ENCODE measurements at regions not wholly inside any gene's neighbourhood (a gene's known extent, or its start where the extent isn't known, plus 50 kb on each side); places are given as distances from the start of the nearest gene placed in this dataset.

GRCh38 chr13:21826214-21827015, 155.5 kb downstream of the FGF9 start:
- no peak for DNase-seq
- H3K27ac ChIP-seq (ENCODE audit: insufficient read depth in 1 of 2, low read depth in 1 of 2, low read length in 2 of 2, poor library complexity in 1 of 2, severe bottlenecking in 2 of 2) = no peak overlapping the region
- no peaks in the 10 kb centered on the region for H3K4me1 ChIP-seq (ENCODE audit: control extremely low read depth in 1 of 4, control insufficient read depth in 4 of 4, insufficient read depth in 4 of 4, low read length in 3 of 4)
- CTCF ChIA-PET = interaction anchor here (0.6 kb wide), 1 partner anchor 175 kb away, joined by 3 read pairs; no protein-coding TSS in a partner anchor
- H3K9me3 ChIP-seq (ENCODE audit: control extremely low read depth in 1 of 5, control insufficient read depth in 4 of 5, insufficient read depth in 2 of 5, low read depth in 1 of 5, low read length in 4 of 5) = no peaks in the 10 kb centered on the region
- no peak overlapping the region for H3K4me3 ChIP-seq (ENCODE audit: control insufficient read depth in 1 of 7, extremely low read depth in 1 of 7, insufficient read depth in 4 of 7, low read depth in 2 of 7, low read length in 6 of 7)
- POLR2A ChIA-PET = no interaction called here
- WGBS (ENCODE audit: insufficient coverage) = no CpG with 5 or more reads among the region's 3 CpGs
- H3K36me3 ChIP-seq (ENCODE audit: control insufficient read depth in 4 of 4, insufficient read depth in 4 of 4, low read length in 3 of 4) = no peaks in the 10 kb centered on the region
- H3K27me3 ChIP-seq (replicated peaks in 2 of 5; ENCODE audit: control insufficient read depth in 4 of 5, insufficient read depth in 5 of 5, low read length in 4 of 5) = no peaks in the 10 kb centered on the region

- 98% methylated on average over 8 of the region's 13 CpGs for WGBS (ENCODE audit: insufficient coverage)
- CTCF ChIA-PET = no interaction called here
- H3K4me3 ChIP-seq (ENCODE audit: control insufficient read depth in 1 of 7, extremely low read depth in 1 of 7, insufficient read depth in 4 of 7, low read depth in 2 of 7, low read length in 6 of 7) = no peak overlapping the region
These were observed 160.9 kb downstream of the FGF9 start for GRCh38 chr13:21831654-21832324.

GRCh38 chr13:21833921-21834320, 163.0 kb downstream of the FGF9 start:
- ChIA-PET POLR2A (no interaction called here), CTCF (no interaction called here)
- Histone ChIP-seq H3K27ac (ENCODE audit: insufficient read depth in 1 of 2, low read depth in 1 of 2, low read length in 2 of 2, poor library complexity in 1 of 2, severe bottlenecking in 2 of 2) (no peak overlapping the region), H3K4me3 (ENCODE audit: control insufficient read depth in 1 of 7, extremely low read depth in 1 of 7, insufficient read depth in 4 of 7, low read depth in 2 of 7, low read length in 6 of 7) (no peak overlapping the region), H3K27me3 (replicated peaks in 2 of 5; ENCODE audit: control insufficient read depth in 4 of 5, insufficient read depth in 5 of 5, low read length in 4 of 5) (no peaks in the 10 kb centered on the region), H3K36me3 (ENCODE audit: control insufficient read depth in 4 of 4, insufficient read depth in 4 of 4, low read length in 3 of 4) (no peaks in the 10 kb centered on the region), H3K9me3 (ENCODE audit: control extremely low read depth in 1 of 5, control insufficient read depth in 4 of 5, insufficient read depth in 2 of 5, low read depth in 1 of 5, low read length in 4 of 5) (no peaks in the 10 kb centered on the region), H3K4me1 (ENCODE audit: control extremely low read depth in 1 of 4, control insufficient read depth in 4 of 4, insufficient read depth in 4 of 4, low read length in 3 of 4) (no peaks in the 10 kb centered on the region)
- WGBS (ENCODE audit: insufficient coverage) = 97% methylated on average over 9 of the region's 9 CpGs
- no peak for DNase-seq

More at GRCh38 chr13:21831654-21832324, 160.9 kb downstream of the FGF9 start:
- no peak overlapping the region for H3K27ac ChIP-seq (ENCODE audit: insufficient read depth in 1 of 2, low read depth in 1 of 2, low read length in 2 of 2, poor library complexity in 1 of 2, severe bottlenecking in 2 of 2)
- POLR2A ChIA-PET = no interaction called here
- no peaks in the 10 kb centered on the region for H3K27me3 ChIP-seq (replicated peaks in 2 of 5; ENCODE audit: control insufficient read depth in 4 of 5, insufficient read depth in 5 of 5, low read length in 4 of 5)
- no peaks in the 10 kb centered on the region for H3K4me1 ChIP-seq (ENCODE audit: control extremely low read depth in 1 of 4, control insufficient read depth in 4 of 4, insufficient read depth in 4 of 4, low read length in 3 of 4)
- H3K9me3 ChIP-seq (ENCODE audit: control extremely low read depth in 1 of 5, control insufficient read depth in 4 of 5, insufficient read depth in 2 of 5, low read depth in 1 of 5, low read length in 4 of 5) = no peaks in the 10 kb centered on the region
- DNase-seq = no peak
- no peaks in the 10 kb centered on the region for H3K36me3 ChIP-seq (ENCODE audit: control insufficient read depth in 4 of 4, insufficient read depth in 4 of 4, low read length in 3 of 4)

GRCh38 chr13:21834521-21834920, 163.6 kb downstream of the FGF9 start:
- CTCF ChIA-PET = no interaction called here
- Histone ChIP-seq H3K27ac (ENCODE audit: insufficient read depth in 1 of 2, low read depth in 1 of 2, low read length in 2 of 2, poor library complexity in 1 of 2, severe bottlenecking in 2 of 2) (no peak overlapping the region), H3K4me3 (ENCODE audit: control insufficient read depth in 1 of 7, extremely low read depth in 1 of 7, insufficient read depth in 4 of 7, low read depth in 2 of 7, low read length in 6 of 7) (no peak overlapping the region), H3K4me1 (ENCODE audit: control extremely low read depth in 1 of 4, control insufficient read depth in 4 of 4, insufficient read depth in 4 of 4, low read length in 3 of 4) (no peaks in the 10 kb centered on the region), H3K36me3 (ENCODE audit: control insufficient read depth in 4 of 4, insufficient read depth in 4 of 4, low read length in 3 of 4) (no peaks in the 10 kb centered on the region), H3K27me3 (replicated peaks in 2 of 5; ENCODE audit: control insufficient read depth in 4 of 5, insufficient read depth in 5 of 5, low read length in 4 of 5) (no peaks in the 10 kb centered on the region), H3K9me3 (ENCODE audit: control extremely low read depth in 1 of 5, control insufficient read depth in 4 of 5, insufficient read depth in 2 of 5, low read depth in 1 of 5, low read length in 4 of 5) (no peaks in the 10 kb centered on the region)
- POLR2A ChIA-PET = no interaction called here
- WGBS (ENCODE audit: insufficient coverage) = 66% methylated on average over 6 of the region's 6 CpGs
- no peak for DNase-seq

GRCh38 chr13:21837288-21837687, 166.4 kb downstream of the FGF9 start:
- H3K9me3 ChIP-seq (ENCODE audit: control extremely low read depth in 1 of 5, control insufficient read depth in 4 of 5, insufficient read depth in 2 of 5, low read depth in 1 of 5, low read length in 4 of 5) = no peaks in the 10 kb centered on the region
- H3K36me3 ChIP-seq (ENCODE audit: control insufficient read depth in 4 of 4, insufficient read depth in 4 of 4, low read length in 3 of 4) = no peaks in the 10 kb centered on the region
- WGBS (ENCODE audit: insufficient coverage) = no CpG with 5 or more reads among the region's 3 CpGs
- no peaks in the 10 kb centered on the region for H3K4me1 ChIP-seq (ENCODE audit: control extremely low read depth in 1 of 4, control insufficient read depth in 4 of 4, insufficient read depth in 4 of 4, low read length in 3 of 4)
- no peak overlapping the region for H3K4me3 ChIP-seq (ENCODE audit: control insufficient read depth in 1 of 7, extremely low read depth in 1 of 7, insufficient read depth in 4 of 7, low read depth in 2 of 7, low read length in 6 of 7)
- DNase-seq = no peak
- POLR2A ChIA-PET = no interaction called here
- no peak overlapping the region for H3K27ac ChIP-seq (ENCODE audit: insufficient read depth in 1 of 2, low read depth in 1 of 2, low read length in 2 of 2, poor library complexity in 1 of 2, severe bottlenecking in 2 of 2)
- CTCF ChIA-PET = no interaction called here
- peaks cover 0 to 6% (median 2%) of the 10 kb centered on the region in 5 experiments for H3K27me3 ChIP-seq (replicated peaks in 2 of 5; ENCODE audit: control insufficient read depth in 4 of 5, insufficient read depth in 5 of 5, low read length in 4 of 5)

- Histone ChIP-seq H3K9me3 (ENCODE audit: control extremely low read depth in 1 of 5, control insufficient read depth in 4 of 5, insufficient read depth in 2 of 5, low read depth in 1 of 5, low read length in 4 of 5) (no peaks in the 10 kb centered on the region), H3K27me3 (replicated peaks in 2 of 5; ENCODE audit: control insufficient read depth in 4 of 5, insufficient read depth in 5 of 5, low read length in 4 of 5) (peaks cover 0 to 6% (median 2%) of the 10 kb centered on the region in 5 experiments), H3K36me3 (ENCODE audit: control insufficient read depth in 4 of 4, insufficient read depth in 4 of 4, low read length in 3 of 4) (no peaks in the 10 kb centered on the region), H3K27ac (ENCODE audit: insufficient read depth in 1 of 2, low read depth in 1 of 2, low read length in 2 of 2, poor library complexity in 1 of 2, severe bottlenecking in 2 of 2) (no peak overlapping the region), H3K4me1 (ENCODE audit: control extremely low read depth in 1 of 4, control insufficient read depth in 4 of 4, insufficient read depth in 4 of 4, low read length in 3 of 4) (no peaks in the 10 kb centered on the region), H3K4me3 (ENCODE audit: control insufficient read depth in 1 of 7, extremely low read depth in 1 of 7, insufficient read depth in 4 of 7, low read depth in 2 of 7, low read length in 6 of 7) (no peak overlapping the region)
- DNase-seq = no peak
- WGBS (ENCODE audit: insufficient coverage) = 90% methylated on average over 2 of the region's 11 CpGs
- ChIA-PET CTCF (no interaction called here), POLR2A (no interaction called here)
These were observed 167.1 kb downstream of the FGF9 start for GRCh38 chr13:21837841-21838551.

- Histone ChIP-seq H3K4me3 (ENCODE audit: control insufficient read depth in 1 of 7, extremely low read depth in 1 of 7, insufficient read depth in 4 of 7, low read depth in 2 of 7, low read length in 6 of 7) (no peak overlapping the region), H3K27me3 (replicated peaks in 2 of 5; ENCODE audit: control insufficient read depth in 4 of 5, insufficient read depth in 5 of 5, low read length in 4 of 5) (peaks cover 0 to 2% (median 0%) of the 10 kb centered on the region in 5 experiments), H3K36me3 (ENCODE audit: control insufficient read depth in 4 of 4, insufficient read depth in 4 of 4, low read length in 3 of 4) (no peaks in the 10 kb centered on the region), H3K4me1 (ENCODE audit: control extremely low read depth in 1 of 4, control insufficient read depth in 4 of 4, insufficient read depth in 4 of 4, low read length in 3 of 4) (no peaks in the 10 kb centered on the region), H3K27ac (ENCODE audit: insufficient read depth in 1 of 2, low read depth in 1 of 2, low read length in 2 of 2, poor library complexity in 1 of 2, severe bottlenecking in 2 of 2) (no peak overlapping the region), H3K9me3 (ENCODE audit: control extremely low read depth in 1 of 5, control insufficient read depth in 4 of 5, insufficient read depth in 2 of 5, low read depth in 1 of 5, low read length in 4 of 5) (no peaks in the 10 kb centered on the region)
- POLR2A ChIA-PET = no interaction called here
- CTCF ChIA-PET = no interaction called here
- 93% methylated on average over 2 of the region's 4 CpGs for WGBS (ENCODE audit: insufficient coverage)
- DNase-seq = no peak
These were observed 175.7 kb downstream of the FGF9 start for GRCh38 chr13:21846605-21847004.

All from common myeloid progenitor, CD34-positive (primary cell).